Esophagus squamous epithelium (tissue), 4 donors: ENCODE measurements at regions not wholly inside any gene's neighbourhood (a gene's known extent, or its start where the extent isn't known, plus 50 kb on each side); places are given as distances from the start of the nearest gene placed in this dataset.

Experiments
- CTCF ChIP-seq, 6 experiments: fragments of 450-650 bp in 4 of 6; fragments of 200-600 bp in 2 of 6; sonication (generic) in 2 of 6; IDR thresholded peaks; one replicate each; pipeline ENCODE4 v1.5.1; 2016 to 2019; ENCODE audit warnings: antibody characterized with exemption in 6 of 6, mild to moderate bottlenecking in 4 of 6, moderate library complexity in 4 of 6
- POLR2A ChIP-seq, 4 donors: fragments of 450-650 bp; IDR thresholded peaks; one replicate each; pipeline ENCODE4 v1.6.1; 2017; ENCODE audit warnings: antibody characterized with exemption in 4 of 4, mild to moderate bottlenecking in 4 of 4, moderate library complexity in 3 of 4

GRCh38 chr16:6956511-6956910, 376.1 kb upstream of the RBFOX1 start:
- no peak for TF ChIP-seq POLR2A (IDR thresholded peaks at IDR 0.05)
- TF ChIP-seq CTCF (IDR thresholded peaks at IDR 0.05) = no peak
